Breast epithelium (tissue), 4 donors: ENCODE measurements at regions not wholly inside any gene's neighbourhood (a gene's known extent, or its start where the extent isn't known, plus 50 kb on each side); places are given as distances from the start of the nearest gene placed in this dataset.

ENCODE experiments used
- DNase-seq, 2 donors: peaks; one replicate each; pipeline ENCODE4 v3.0.0-alpha.2; 2019; ENCODE audit warnings: low spot score in 2 of 2
- H3K27ac ChIP-seq, 2 donors: fragments of 200-600 bp; sonication (generic) in 1 of 2; one replicate each; pipeline ENCODE4 v1.5.1; 2016 to 2019; ENCODE audit warnings: mild to moderate bottlenecking in 1 of 2
- H3K27me3 ChIP-seq, 2 donors: fragments of 200-600 bp; sonication (generic) in 1 of 2; one replicate each; pipeline versions ENCODE4 v1.5.1 to v1.6.0; 2017 to 2019; ENCODE audit warnings: control low read depth in 1 of 2, mild to moderate bottlenecking in 1 of 2
- H3K36me3 ChIP-seq: fragments of 200-600 bp; one replicate; pipeline ENCODE4 v1.5.1; 2019
- H3K4me1 ChIP-seq, 2 donors: fragments of 200-600 bp; sonication (generic); one replicate each; pipeline ENCODE4 v1.5.1; 2016 to 2019; ENCODE audit warnings: control low read depth in 1 of 2
- H3K4me3 ChIP-seq, 3 donors: fragments of 200-600 bp; sonication (generic); 1 replicate in 2 of 3; 2 replicates in 1 of 3; pipeline ENCODE4 v1.5.1; 2016 to 2019; ENCODE audit warnings: mild to moderate bottlenecking in 3 of 3, moderate library complexity in 2 of 3
- H3K9me3 ChIP-seq, 2 donors: fragments of 200-600 bp; sonication (generic) in 1 of 2; one replicate each; pipeline ENCODE4 v1.5.1; 2016 to 2019; ENCODE audit warnings: control low read depth in 1 of 2
- POLR2A ChIP-seq: fragments of 450-650 bp; IDR thresholded peaks from one replicate; pipeline ENCODE4 v1.6.1; 2016; ENCODE audit warnings: antibody characterized with exemption, mild to moderate bottlenecking, moderate library complexity
- POLR2AphosphoS5 ChIP-seq, 3 donors: sonication (generic); formaldehyde crosslinking; IDR thresholded peaks; one replicate each; pipeline ENCODE4 v1.6.1; 2017; ENCODE audit warnings: antibody characterized with exemption in 3 of 3
- intact Hi-C: fragments of 100-400 bp; cut with DNase I; formaldehyde crosslinking; loops from one replicate; pipeline ENCODE4 v1.15.1; 2023; ENCODE audit warnings: low total_unique reads
- TF ChIP-seq, protein P1 (sequence below), 3 donors: fragments of 450-650 bp; IDR thresholded peaks; one replicate each; pipeline ENCODE4 v1.5.1; 2016 to 2017; ENCODE audit warnings: antibody characterized with exemption in 3 of 3, mild to moderate bottlenecking in 3 of 3, moderate library complexity in 3 of 3

- no peak overlapping the region for H3K27ac ChIP-seq
- no peak for DNase-seq
- peaks cover 0 to 17% of the 10 kb centered on the region in 2 donors for H3K4me1 ChIP-seq
- no peaks in the 10 kb centered on the region for H3K9me3 ChIP-seq
- no peaks in the 10 kb centered on the region for H3K27me3 ChIP-seq
- H3K4me3 ChIP-seq, result no peak overlapping the region
- TF ChIP-seq POLR2A (no peak), POLR2AphosphoS5 (IDR thresholded peaks at IDR 0.05) (no peak)
- TF ChIP-seq, protein P1, sequence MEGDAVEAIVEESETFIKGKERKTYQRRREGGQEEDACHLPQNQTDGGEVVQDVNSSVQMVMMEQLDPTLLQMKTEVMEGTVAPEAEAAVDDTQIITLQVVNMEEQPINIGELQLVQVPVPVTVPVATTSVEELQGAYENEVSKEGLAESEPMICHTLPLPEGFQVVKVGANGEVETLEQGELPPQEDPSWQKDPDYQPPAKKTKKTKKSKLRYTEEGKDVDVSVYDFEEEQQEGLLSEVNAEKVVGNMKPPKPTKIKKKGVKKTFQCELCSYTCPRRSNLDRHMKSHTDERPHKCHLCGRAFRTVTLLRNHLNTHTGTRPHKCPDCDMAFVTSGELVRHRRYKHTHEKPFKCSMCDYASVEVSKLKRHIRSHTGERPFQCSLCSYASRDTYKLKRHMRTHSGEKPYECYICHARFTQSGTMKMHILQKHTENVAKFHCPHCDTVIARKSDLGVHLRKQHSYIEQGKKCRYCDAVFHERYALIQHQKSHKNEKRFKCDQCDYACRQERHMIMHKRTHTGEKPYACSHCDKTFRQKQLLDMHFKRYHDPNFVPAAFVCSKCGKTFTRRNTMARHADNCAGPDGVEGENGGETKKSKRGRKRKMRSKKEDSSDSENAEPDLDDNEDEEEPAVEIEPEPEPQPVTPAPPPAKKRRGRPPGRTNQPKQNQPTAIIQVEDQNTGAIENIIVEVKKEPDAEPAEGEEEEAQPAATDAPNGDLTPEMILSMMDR (IDR thresholded peaks at IDR 0.05), result no peak
- H3K36me3 ChIP-seq, result no peaks in the 10 kb centered on the region
- intact Hi-C loops, result no loop called here
Observed at GRCh38 chr16:85312174-85312573, 199.9 kb upstream of the CIBAR2 start.

- intact Hi-C loops, result no loop called here
- H3K9me3 ChIP-seq, result no peaks in the 10 kb centered on the region
- TF ChIP-seq POLR2AphosphoS5 (IDR thresholded peaks at IDR 0.05) (no peak), POLR2A (no peak)
- TF ChIP-seq, protein P1 (IDR thresholded peaks at IDR 0.05), result no peak
- no peak for DNase-seq
- no peak overlapping the region for H3K27ac ChIP-seq
- H3K4me3 ChIP-seq, result no peak overlapping the region
- H3K4me1 ChIP-seq, result peaks cover 0 to 17% of the 10 kb centered on the region in 2 donors
- H3K36me3 ChIP-seq, result no peaks in the 10 kb centered on the region
- H3K27me3 ChIP-seq, result no peaks in the 10 kb centered on the region
Observed at GRCh38 chr16:85312642-85313525, 200.6 kb upstream of the CIBAR2 start.

DNA sequence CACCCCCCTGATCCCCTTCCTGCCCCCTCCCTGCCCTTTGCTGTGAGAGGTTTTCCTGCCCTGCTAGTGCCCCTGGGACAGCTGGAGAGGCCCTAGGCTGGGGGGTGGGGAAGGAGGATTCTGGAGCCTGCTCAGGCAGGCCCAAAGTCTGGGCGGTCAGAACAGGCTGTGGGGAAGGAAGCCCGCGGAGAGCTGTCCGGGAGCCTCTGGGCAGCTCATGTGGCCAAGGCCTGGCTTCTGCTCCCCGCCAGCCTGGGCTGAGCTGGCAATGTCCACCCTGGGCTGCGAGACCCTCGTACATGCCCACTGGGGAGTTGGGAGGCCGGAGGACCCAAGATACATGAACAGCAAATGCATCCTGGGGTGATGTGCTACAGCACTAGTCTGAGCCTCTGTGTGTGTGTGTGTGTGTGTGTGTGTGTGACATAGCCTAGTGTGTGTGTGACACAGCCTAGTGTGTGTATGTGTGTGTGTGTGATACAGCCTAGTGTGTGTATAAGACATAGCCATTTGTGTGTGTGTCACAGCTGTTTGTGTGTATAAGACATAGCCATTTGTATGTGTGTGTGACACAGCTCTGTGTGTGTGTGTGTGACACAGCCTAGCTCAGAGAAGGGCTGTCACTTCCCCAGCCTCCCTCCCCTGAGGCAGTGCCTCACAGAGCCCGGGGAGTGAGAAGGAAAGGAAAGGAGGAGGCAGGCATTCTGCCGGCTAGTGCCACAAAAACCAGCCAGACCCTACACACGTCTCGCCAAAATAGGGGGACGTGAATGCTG, 201.4 kb upstream of the CIBAR2 start:
- no peak overlapping the region for H3K27ac ChIP-seq
- TF ChIP-seq, protein P1 (IDR thresholded peaks at IDR 0.05), result no peak
- TF ChIP-seq POLR2AphosphoS5 (IDR thresholded peaks at IDR 0.05), result no peak
- no peak for TF ChIP-seq POLR2A
- no peaks in the 10 kb centered on the region for H3K27me3 ChIP-seq
- intact Hi-C loops, result no loop called here
- H3K4me1 ChIP-seq, result peaks cover 0 to 17% of the 10 kb centered on the region in 2 donors
- H3K9me3 ChIP-seq, result no peaks in the 10 kb centered on the region
- H3K36me3 ChIP-seq, result no peaks in the 10 kb centered on the region
- H3K4me3 ChIP-seq, result no peak overlapping the region
- DNase-seq, result no peak

GRCh38 chr16:85314512-85314971, 202.3 kb upstream of the CIBAR2 start:
- TF ChIP-seq POLR2AphosphoS5 (IDR thresholded peaks at IDR 0.05) (no peak), POLR2A (no peak)
- TF ChIP-seq, protein P1 (IDR thresholded peaks at IDR 0.05), result no peak
- no peak overlapping the region for H3K4me3 ChIP-seq
- no peak for DNase-seq
- intact Hi-C loops, result no loop called here
- H3K4me1 ChIP-seq, result peaks cover 0 to 17% of the 10 kb centered on the region in 2 donors
- no peaks in the 10 kb centered on the region for H3K9me3 ChIP-seq
- no peaks in the 10 kb centered on the region for H3K36me3 ChIP-seq
- H3K27ac ChIP-seq, result no peak overlapping the region
- no peaks in the 10 kb centered on the region for H3K27me3 ChIP-seq

DNA sequence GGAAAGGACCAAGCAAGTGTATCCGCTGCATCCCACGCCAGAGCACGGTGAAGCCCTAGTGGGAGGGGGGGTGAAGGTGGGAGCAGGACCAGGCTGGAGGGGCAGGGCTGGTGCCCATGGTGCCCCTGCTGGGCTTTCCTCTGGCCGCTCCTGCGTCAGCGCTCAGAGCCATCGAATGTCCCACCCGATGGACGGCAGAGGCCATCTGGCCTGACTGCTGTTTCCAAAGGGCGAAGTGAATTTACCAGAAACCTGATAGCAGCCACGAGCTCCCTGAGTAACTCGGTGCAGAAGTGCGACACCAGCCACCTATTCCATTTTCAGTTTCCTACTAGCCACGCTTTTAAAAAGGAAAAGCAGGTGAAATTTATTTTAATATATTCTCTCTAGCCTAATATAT, 203.6 kb upstream of the CIBAR2 start:
- TF ChIP-seq, protein P1 (IDR thresholded peaks at IDR 0.05), result no peak
- TF ChIP-seq POLR2AphosphoS5 (IDR thresholded peaks at IDR 0.05) (no peak), POLR2A (no peak)
- Histone ChIP-seq H3K9me3 (no peaks in the 10 kb centered on the region), H3K27ac (no peak overlapping the region), H3K4me3 (no peak overlapping the region), H3K27me3 (no peaks in the 10 kb centered on the region), H3K36me3 (no peaks in the 10 kb centered on the region), H3K4me1 (peaks cover 0 to 12% of the 10 kb centered on the region in 2 donors)
- intact Hi-C loops, result no loop called here
- no peak for DNase-seq
